A549 (cell line): ENCODE measurements at regions not wholly inside any gene's neighbourhood (a gene's known extent, or its start where the extent isn't known, plus 50 kb on each side); places are given as distances from the start of the nearest gene placed in this dataset.

Source experiments
- ATAC-seq, 2 experiments: fragments of 200-7000 bp in 1 of 2; fragments of >200 bp in 1 of 2; cut with Nextera tagmentation in 1 of 2; cut with Tn5 transposase in 1 of 2; 3 replicates each; pipeline versions ENCODE4 v1.8.0 to v1.9.1; 2018 to 2020; ENCODE audit warnings: mild to moderate bottlenecking in 1 of 2, moderate library complexity in 1 of 2
- CTCF ChIA-PET: fragments of 300-600 bp; sonication (Branson Sonifier 250); formaldehyde crosslinking; extraction: SDS; loops from one replicate; lab custom pipeline; 2021; ENCODE audit warnings: antibody characterized with exemption, inconsistent platforms; lab: Yijun Ruan, JAX
- POLR2A ChIA-PET: fragments of 350-600 bp; formaldehyde crosslinking; extraction: SDS; loops from one replicate; lab custom pipeline; 2021; ENCODE audit warnings: antibody characterized with exemption, inconsistent platforms; lab: Yijun Ruan, JAX
- DNase-seq, 2 experiments: peaks; one replicate each; pipeline versions ENCODE4 v3.0.0 to v3.0.0-alpha.2; 2011 to 2016; ENCODE audit warnings: low read depth in 1 of 2, low spot score in 1 of 2
- FAIRE-seq: peaks from 2 replicates; lab custom pipeline; 2011; peaks lifted over from hg19 to GRCh38; lab: Jason Lieb, UNC
- H3K27ac ChIP-seq, 2 experiments: fragments of >200 bp; sonication (Bioruptor Twin); formaldehyde crosslinking; 3 replicates each; pipeline ENCODE4 v1.5.1; 2016 to 2017
- H3K4me1 ChIP-seq: fragments of >200 bp; sonication (Bioruptor Twin); formaldehyde crosslinking; 3 replicates; pipeline ENCODE4 v1.6.1; 2016
- H3K4me2 ChIP-seq: fragments of >200 bp; sonication (Bioruptor Twin); formaldehyde crosslinking; 3 replicates; pipeline ENCODE4 v1.6.1; 2016
- H3K4me3 ChIP-seq: fragments of >200 bp; sonication (Bioruptor Twin); formaldehyde crosslinking; 3 replicates; pipeline ENCODE4 v1.5.1; 2016
- H3K9me3 ChIP-seq: fragments of >200 bp; sonication (Bioruptor Twin); formaldehyde crosslinking; 3 replicates; pipeline ENCODE4 v1.6.1; 2016
- EHMT2 ChIP-seq: fragments of 200-600 bp; sonication (generic); IDR thresholded peaks from 2 replicates; pipeline ENCODE4 v1.6.1; 2016; ENCODE audit warnings: antibody characterized with exemption, low read depth, mild to moderate bottlenecking, moderate library complexity
- FOXS1 ChIP-seq: fragments of 250-450 bp; sonication (Bioruptor Pico); IDR thresholded peaks from 2 replicates; pipeline ENCODE4 v1.5.0; 2020; ENCODE audit warnings: mild to moderate bottlenecking, moderate library complexity
- HDAC2 ChIP-seq: fragments of 200-600 bp; sonication (generic); IDR thresholded peaks from 2 replicates; pipeline ENCODE4 v1.6.1; 2016
- HEYL ChIP-seq: fragments of 250-450 bp; sonication (Bioruptor Pico); IDR thresholded peaks from 2 replicates; pipeline ENCODE4 v1.8.0; 2021; ENCODE audit warnings: mild to moderate bottlenecking, moderate library complexity
- JUN ChIP-seq, 2 experiments: fragments of >200 bp; sonication (Bioruptor Twin); formaldehyde crosslinking; IDR thresholded peaks; 2 replicates in 1 of 2; 3 replicates in 1 of 2; pipeline ENCODE4 v1.6.1; 2016 to 2017
- MAFK ChIP-seq: fragments of 450-650 bp; IDR thresholded peaks from 2 replicates; pipeline ENCODE4 v1.6.1; 2014; ENCODE audit not compliant: partially characterized antibody
- MYC ChIP-seq: IDR thresholded peaks from 2 replicates; pipeline ENCODE4 v1.6.1; 2012; ENCODE audit warnings: mild to moderate bottlenecking, inconsistent platforms, low read length, improper control_type of control experiment, borderline replicate concordance
- NFE2L2 ChIP-seq: fragments of 150-350 bp; conservative IDR thresholded peaks from 2 replicates; pipeline ENCODE4 v1.6.1; 2014; ENCODE audit warnings: low read length
- NPAS2 ChIP-seq: fragments of 250-450 bp; sonication (Bioruptor Pico); IDR thresholded peaks from 2 replicates; pipeline ENCODE4 v1.8.0; 2022; ENCODE audit warnings: mild to moderate bottlenecking, moderate library complexity, borderline replicate concordance
- POLR2A ChIP-seq: IDR thresholded peaks from 2 replicates; pipeline ENCODE4 v1.6.1; 2012; ENCODE audit warnings: mild to moderate bottlenecking, low read length
- RAD21 ChIP-seq, 2 experiments: fragments of >200 bp in 1 of 2; sonication (Bioruptor Twin) in 1 of 2; formaldehyde crosslinking in 1 of 2; IDR thresholded peaks in 1 of 2; conservative IDR thresholded peaks in 1 of 2; 2 replicates in 1 of 2; 3 replicates in 1 of 2; pipeline ENCODE4 v1.6.1; 2012 to 2018; ENCODE audit warnings: inconsistent platforms in 1 of 2
- RARB ChIP-seq: fragments of 250-450 bp; sonication (Bioruptor Pico); IDR thresholded peaks from 2 replicates; pipeline ENCODE4 v1.8.0; 2021; ENCODE audit warnings: mild to moderate bottlenecking, moderate library complexity
- RFX5 ChIP-seq: fragments of 450-650 bp; IDR thresholded peaks from 2 replicates; pipeline ENCODE4 v1.7.1; 2014; ENCODE audit warnings: antibody characterized with exemption, mild to moderate bottlenecking, moderate library complexity
- SMC3 ChIP-seq: fragments of >200 bp; sonication (Bioruptor Twin); formaldehyde crosslinking; IDR thresholded peaks from 3 replicates; pipeline ENCODE4 v1.6.1; 2018; ENCODE audit warnings: inconsistent platforms
- TFCP2L1 ChIP-seq: fragments of 250-450 bp; sonication (Bioruptor Pico); IDR thresholded peaks from 2 replicates; pipeline ENCODE4 v1.5.0; 2021; ENCODE audit warnings: mild to moderate bottlenecking
- TP53 ChIP-seq: fragments of 250-450 bp; sonication (Bioruptor Pico); IDR thresholded peaks from 2 replicates; pipeline ENCODE4 v1.5.0; 2021; ENCODE audit warnings: mild to moderate bottlenecking, moderate library complexity
- ZC3H11A ChIP-seq: fragments of 450-650 bp; IDR thresholded peaks from 2 replicates; pipeline ENCODE4 v1.6.1; 2014; ENCODE audit warnings: antibody characterized with exemption, mild to moderate bottlenecking
- WGBS: methylation state at CpG from one replicate; pipeline ENCODE4 v1.1.6; 2017; ENCODE audit errors: missing lambda C conversion rate; 5-methylcytosine and 5-hydroxymethylcytosine counted together
- TF ChIP-seq, protein P1 (sequence below): fragments of 150-350 bp; IDR thresholded peaks from 2 replicates; pipeline ENCODE4 v1.6.1; 2014; ENCODE audit warnings: low read depth, mild to moderate bottlenecking, low read length
- TF ChIP-seq, protein P2 (sequence below): IDR thresholded peaks from 2 replicates; pipeline ENCODE4 v1.6.1; 2012; ENCODE audit warnings: low read depth, borderline replicate concordance
- TF ChIP-seq, protein P3 (sequence below): IDR thresholded peaks from 2 replicates; pipeline ENCODE4 v1.6.1; 2012
- TF ChIP-seq, protein P4 (sequence below): fragments of >200 bp; sonication (Bioruptor Twin); formaldehyde crosslinking; IDR thresholded peaks from 3 replicates; pipeline ENCODE4 v1.5.1; 2016

DNA sequence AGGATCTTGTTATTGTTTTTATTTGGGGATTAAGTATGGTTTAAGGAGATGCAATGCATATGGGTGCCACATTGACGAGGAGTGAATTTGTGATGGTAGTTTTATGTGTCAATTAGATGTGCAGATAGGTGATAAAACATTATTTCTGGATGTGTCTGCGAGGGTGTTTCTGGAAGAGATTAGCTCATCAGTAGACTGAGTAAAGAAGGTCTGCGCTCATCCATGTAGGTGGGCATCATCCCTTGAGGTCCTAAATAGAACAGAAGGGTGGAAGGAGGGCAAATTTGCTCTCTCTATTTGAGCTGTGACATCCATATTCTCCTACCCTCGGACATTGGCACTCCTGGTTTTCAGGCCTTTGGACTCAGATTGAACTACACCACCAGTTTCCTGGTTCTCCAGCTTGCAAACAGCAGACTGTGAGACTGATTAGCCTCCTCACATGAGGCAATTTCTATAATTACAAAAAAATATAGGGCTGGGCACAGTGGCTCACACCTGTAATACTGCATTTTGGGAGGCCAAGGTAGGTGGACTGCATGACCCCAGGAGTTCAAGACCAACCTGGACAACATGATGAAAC, 118.2 kb upstream of the ZNF678 start:
- FAIRE-seq (no peak), ATAC-seq (no peak), DNase-seq (no peak)
- ChIA-PET CTCF (interaction anchor here (1.2 kb wide), 1 partner anchor 321 kb away, joined by 3 read pairs; no protein-coding TSS in a partner anchor), POLR2A (no interaction called here)
- 57% methylated on average over 4 of the region's 4 CpGs for WGBS
- H3K4me2 ChIP-seq: no peak overlapping the region
- H3K4me1 ChIP-seq: no peaks in the 10 kb centered on the region
- H3K9me3 ChIP-seq: 0 out of 3 replicates have a peak, but pooled peaks cover 2% of the 10 kb centered on the region
- TF ChIP-seq ZC3H11A: no peak
- TF ChIP-seq MYC: no peak
- no peak overlapping the region for H3K27ac ChIP-seq
- H3K4me3 ChIP-seq: no peak overlapping the region

DNA sequence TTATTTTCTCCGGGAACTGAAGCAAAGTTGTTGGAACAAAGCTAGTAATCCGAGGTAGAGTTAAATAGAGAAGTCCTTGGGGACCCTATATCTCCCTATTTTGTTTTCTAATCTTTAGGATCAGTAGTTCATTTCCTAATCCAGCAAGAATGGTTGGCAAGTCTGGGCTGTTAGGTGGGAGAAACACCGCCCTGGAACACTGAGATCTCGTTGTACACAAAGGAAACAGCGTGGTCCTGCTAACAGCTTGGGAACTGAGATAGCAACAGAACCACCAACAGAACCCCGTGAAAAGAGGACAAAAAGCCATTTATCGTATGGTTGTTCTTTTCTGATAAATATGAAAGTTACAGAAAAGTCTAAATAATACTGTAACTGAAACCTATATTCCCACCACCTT, 121.9 kb upstream of the CDC42BPA start:
- Histone ChIP-seq H3K9me3 (no peaks in the 10 kb centered on the region), H3K27ac (no peak overlapping the region), H3K4me1 (peaks cover 5% of the 10 kb centered on the region; the same call in 1 of the 3 replicates), H3K4me3 (no peak overlapping the region), H3K4me2 (no peak overlapping the region)
- FAIRE-seq (no peak), DNase-seq (no peak), ATAC-seq (no peak)
- TF ChIP-seq EHMT2 (no peak), TFCP2L1 (CRISPR knock-in tag) (no peak), POLR2A (no peak), FOXS1 (CRISPR knock-in tag) (no peak), MAFK (no peak), NFE2L2 (no peak), RARB (CRISPR knock-in tag) (no peak), NPAS2 (no peak), HDAC2 (no peak), JUN (IDR thresholded peaks at IDR 0.05) (no peak), TP53 (CRISPR knock-in tag) (no peak)
- TF ChIP-seq, protein P1, sequence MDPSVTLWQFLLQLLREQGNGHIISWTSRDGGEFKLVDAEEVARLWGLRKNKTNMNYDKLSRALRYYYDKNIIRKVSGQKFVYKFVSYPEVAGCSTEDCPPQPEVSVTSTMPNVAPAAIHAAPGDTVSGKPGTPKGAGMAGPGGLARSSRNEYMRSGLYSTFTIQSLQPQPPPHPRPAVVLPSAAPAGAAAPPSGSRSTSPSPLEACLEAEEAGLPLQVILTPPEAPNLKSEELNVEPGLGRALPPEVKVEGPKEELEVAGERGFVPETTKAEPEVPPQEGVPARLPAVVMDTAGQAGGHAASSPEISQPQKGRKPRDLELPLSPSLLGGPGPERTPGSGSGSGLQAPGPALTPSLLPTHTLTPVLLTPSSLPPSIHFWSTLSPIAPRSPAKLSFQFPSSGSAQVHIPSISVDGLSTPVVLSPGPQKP: no peak
- TF ChIP-seq, protein P2, sequence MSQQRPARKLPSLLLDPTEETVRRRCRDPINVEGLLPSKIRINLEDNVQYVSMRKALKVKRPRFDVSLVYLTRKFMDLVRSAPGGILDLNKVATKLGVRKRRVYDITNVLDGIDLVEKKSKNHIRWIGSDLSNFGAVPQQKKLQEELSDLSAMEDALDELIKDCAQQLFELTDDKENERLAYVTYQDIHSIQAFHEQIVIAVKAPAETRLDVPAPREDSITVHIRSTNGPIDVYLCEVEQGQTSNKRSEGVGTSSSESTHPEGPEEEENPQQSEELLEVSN: no peak
- TF ChIP-seq, protein P3, sequence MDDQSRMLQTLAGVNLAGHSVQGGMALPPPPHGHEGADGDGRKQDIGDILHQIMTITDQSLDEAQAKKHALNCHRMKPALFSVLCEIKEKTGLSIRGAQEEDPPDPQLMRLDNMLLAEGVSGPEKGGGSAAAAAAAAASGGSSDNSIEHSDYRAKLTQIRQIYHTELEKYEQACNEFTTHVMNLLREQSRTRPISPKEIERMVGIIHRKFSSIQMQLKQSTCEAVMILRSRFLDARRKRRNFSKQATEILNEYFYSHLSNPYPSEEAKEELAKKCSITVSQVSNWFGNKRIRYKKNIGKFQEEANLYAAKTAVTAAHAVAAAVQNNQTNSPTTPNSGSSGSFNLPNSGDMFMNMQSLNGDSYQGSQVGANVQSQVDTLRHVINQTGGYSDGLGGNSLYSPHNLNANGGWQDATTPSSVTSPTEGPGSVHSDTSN: no peak
- ChIA-PET POLR2A (no interaction called here), CTCF (interaction anchor here (0.6 to 5.5 kb wide), 10 partner anchors 8 to 805 kb away, joined by 3 to 31 read pairs (median 4); no protein-coding TSS in a partner anchor)
- 64% methylated on average over 7 of the region's 7 CpGs for WGBS

DNA sequence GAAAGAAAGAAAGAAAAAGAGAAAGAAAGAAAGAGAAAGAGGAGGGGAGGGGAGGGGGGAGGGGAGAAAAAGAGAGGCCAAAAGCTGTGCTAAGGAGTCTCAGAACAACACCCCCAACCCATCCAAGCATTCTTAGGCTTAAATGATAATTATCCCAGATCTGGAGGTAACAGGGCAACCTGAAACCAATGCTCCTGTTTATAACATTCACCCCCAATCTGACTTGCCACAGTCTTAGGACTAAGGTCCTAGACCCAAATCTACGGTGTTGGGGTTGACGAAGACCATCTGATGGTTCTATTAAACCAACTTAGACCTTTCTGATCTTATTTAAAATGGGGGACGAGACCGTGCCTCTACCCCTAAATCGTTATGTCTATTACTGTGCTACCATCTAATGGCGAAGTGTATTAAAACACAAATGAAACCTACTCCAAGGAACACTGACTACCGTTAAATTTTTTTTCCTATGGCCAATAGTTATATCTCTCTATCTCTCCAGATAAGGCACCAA, 119.3 kb upstream of the CDC42BPA start:
- ChIA-PET CTCF (interaction anchor here (0.9 to 5.5 kb wide), 13 partner anchors 11 to 796 kb away, joined by 3 to 31 read pairs (median 3); no protein-coding TSS in a partner anchor), POLR2A (no interaction called here)
- H3K9me3 ChIP-seq: no peaks in the 10 kb centered on the region
- ATAC-seq: peak; percentile 89 to 93
- peak overlapping the region; percentile 73 for H3K4me2 ChIP-seq
- WGBS: 2% methylated on average over 7 of the region's 7 CpGs
- H3K4me1 ChIP-seq: peaks cover 7% of the 10 kb centered on the region
- peak; percentile 70 to 87 for DNase-seq
- peak overlapping the region; percentile 35 for H3K4me3 ChIP-seq
- peak; percentile 46 for FAIRE-seq
- TF ChIP-seq, protein P4, sequence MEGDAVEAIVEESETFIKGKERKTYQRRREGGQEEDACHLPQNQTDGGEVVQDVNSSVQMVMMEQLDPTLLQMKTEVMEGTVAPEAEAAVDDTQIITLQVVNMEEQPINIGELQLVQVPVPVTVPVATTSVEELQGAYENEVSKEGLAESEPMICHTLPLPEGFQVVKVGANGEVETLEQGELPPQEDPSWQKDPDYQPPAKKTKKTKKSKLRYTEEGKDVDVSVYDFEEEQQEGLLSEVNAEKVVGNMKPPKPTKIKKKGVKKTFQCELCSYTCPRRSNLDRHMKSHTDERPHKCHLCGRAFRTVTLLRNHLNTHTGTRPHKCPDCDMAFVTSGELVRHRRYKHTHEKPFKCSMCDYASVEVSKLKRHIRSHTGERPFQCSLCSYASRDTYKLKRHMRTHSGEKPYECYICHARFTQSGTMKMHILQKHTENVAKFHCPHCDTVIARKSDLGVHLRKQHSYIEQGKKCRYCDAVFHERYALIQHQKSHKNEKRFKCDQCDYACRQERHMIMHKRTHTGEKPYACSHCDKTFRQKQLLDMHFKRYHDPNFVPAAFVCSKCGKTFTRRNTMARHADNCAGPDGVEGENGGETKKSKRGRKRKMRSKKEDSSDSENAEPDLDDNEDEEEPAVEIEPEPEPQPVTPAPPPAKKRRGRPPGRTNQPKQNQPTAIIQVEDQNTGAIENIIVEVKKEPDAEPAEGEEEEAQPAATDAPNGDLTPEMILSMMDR: peak; percentile 92
- TF ChIP-seq RFX5: no peak
- TF ChIP-seq RAD21 (conservative IDR thresholded peaks at IDR 0.05 in 1 of 2, IDR thresholded peaks at IDR 0.05 in 1 of 2): peak; percentile 94 to 96
- peak; percentile 73 for TF ChIP-seq EHMT2
- no peak for TF ChIP-seq HEYL
- TF ChIP-seq SMC3: peak; percentile 88
- H3K27ac ChIP-seq: peak overlapping the region; percentile 60 to 78
